ENCODE measurements at regions not wholly inside any gene's neighbourhood (a gene's known extent, or its start where the extent isn't known, plus 50 kb on each side); places are given as distances from the start of the nearest gene placed in this dataset.

DNA sequence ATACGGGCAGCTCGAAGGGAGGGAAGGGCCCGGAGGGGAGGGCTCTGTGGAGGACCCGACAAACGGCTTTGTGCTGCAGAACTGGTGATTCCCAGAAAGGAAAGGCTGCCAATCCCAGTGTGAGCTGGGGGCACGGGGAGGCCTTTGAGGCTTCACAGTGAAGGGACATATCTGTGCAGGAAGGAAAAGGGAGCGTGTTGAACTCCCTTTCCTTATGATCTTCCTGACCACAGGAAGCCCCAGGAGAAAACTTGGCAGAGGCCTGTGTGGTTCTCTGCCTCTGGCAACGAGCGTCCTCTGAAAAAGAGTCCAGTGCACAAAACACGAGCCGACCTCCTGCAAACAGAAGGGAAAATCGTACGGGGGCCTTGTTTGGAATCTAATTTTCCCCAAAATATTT is 683.5 kb upstream of the SALL3 start:
- no peak overlapping the region for H3K27ac ChIP-seq (ENCODE audit: low read depth, low read length, severe bottlenecking)
- no peaks in the 10 kb centered on the region for H3K36me3 ChIP-seq (ENCODE audit: control insufficient read depth, insufficient read depth, low read length)
- H3K9me3 ChIP-seq (ENCODE audit: control insufficient read depth, low read length): no peaks in the 10 kb centered on the region
- no peak overlapping the region for H3K4me3 ChIP-seq (ENCODE audit: extremely low read depth, insufficient read depth, low read length, poor library complexity, severe bottlenecking)
- 94 to 99% methylated on average over 9 of the region's 13 CpGs for WGBS, 2 experiments (ENCODE audit: insufficient coverage in 2 of 2)
- peaks cover 4% of the 10 kb centered on the region for H3K4me1 ChIP-seq (ENCODE audit: control insufficient read depth, insufficient read depth, low read length, poor library complexity, severe bottlenecking)

DNA sequence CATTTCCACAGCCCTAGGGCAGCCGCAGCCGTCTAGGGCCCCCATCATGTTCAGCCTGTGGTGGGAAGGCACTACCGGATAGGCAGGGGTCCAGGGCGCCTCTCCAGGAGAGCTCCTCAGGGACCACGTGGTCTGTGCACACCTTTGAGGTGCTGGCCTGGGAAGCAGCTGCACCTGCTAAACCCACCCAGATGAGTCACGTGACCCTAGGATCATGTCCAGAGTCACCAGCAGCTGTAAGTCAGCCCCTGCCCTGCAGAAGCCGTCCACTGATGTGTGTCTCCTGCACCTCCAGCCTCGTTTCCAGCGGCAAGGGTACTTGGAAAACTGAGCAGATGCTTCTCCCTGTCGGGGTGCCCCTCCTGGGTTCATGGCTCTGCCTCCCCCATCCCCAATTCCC is 682.6 kb upstream of the SALL3 start:
- no peaks in the 10 kb centered on the region for H3K9me3 ChIP-seq (ENCODE audit: control insufficient read depth, low read length)
- H3K36me3 ChIP-seq (ENCODE audit: control insufficient read depth, insufficient read depth, low read length): no peaks in the 10 kb centered on the region
- H3K4me3 ChIP-seq (ENCODE audit: extremely low read depth, insufficient read depth, low read length, poor library complexity, severe bottlenecking): no peak overlapping the region
- no peak overlapping the region for H3K27ac ChIP-seq (ENCODE audit: low read depth, low read length, severe bottlenecking)
- peaks cover 4% of the 10 kb centered on the region for H3K4me1 ChIP-seq (ENCODE audit: control insufficient read depth, insufficient read depth, low read length, poor library complexity, severe bottlenecking)
- WGBS, 2 experiments (ENCODE audit: insufficient coverage in 2 of 2): 91 to 93% methylated on average over 9 to 10 of the region's 10 CpGs

DNA sequence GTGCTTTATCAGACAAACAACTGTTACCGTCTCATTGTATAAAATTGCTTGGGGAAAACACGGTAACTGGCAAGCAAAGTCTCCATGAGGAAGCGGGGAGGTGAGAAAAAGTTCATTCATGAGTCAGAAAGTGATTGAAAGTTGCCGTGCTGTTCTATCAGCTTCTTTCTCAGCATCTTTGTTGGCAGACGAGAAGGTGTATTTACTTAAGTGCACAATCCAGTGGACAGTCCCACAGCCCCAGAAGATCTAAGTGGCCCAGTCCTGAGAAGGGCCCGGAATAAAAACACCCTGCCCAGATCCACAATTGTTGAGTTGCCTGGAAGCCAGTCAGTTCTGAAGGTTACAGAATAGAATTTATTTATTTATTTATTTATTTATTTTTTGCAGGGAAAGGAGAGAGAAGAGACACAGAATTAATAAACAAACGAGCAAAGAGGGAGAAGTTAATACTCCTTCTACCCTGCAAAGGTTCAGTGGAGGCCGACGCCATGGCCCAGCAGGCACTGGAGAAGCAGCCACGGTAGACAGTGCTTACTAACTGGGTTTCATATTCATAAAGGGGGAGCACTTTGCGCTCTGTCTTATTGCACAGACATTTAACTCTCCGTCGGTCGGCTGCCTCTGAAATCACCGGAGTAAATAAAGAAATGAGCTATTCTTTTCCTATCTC is 676.0 kb upstream of the SALL3 start:
- no peaks in the 10 kb centered on the region for H3K9me3 ChIP-seq (ENCODE audit: control insufficient read depth, low read length)
- H3K4me3 ChIP-seq (ENCODE audit: extremely low read depth, insufficient read depth, low read length, poor library complexity, severe bottlenecking): no peak overlapping the region
- no peak overlapping the region for H3K27ac ChIP-seq (ENCODE audit: low read depth, low read length, severe bottlenecking)
- WGBS, 2 experiments (ENCODE audit: insufficient coverage in 2 of 2): 88 to 94% methylated on average over 8 to 11 of the region's 15 CpGs
- H3K4me1 ChIP-seq (ENCODE audit: control insufficient read depth, insufficient read depth, low read length, poor library complexity, severe bottlenecking): no peaks in the 10 kb centered on the region
- H3K36me3 ChIP-seq (ENCODE audit: control insufficient read depth, insufficient read depth, low read length): no peaks in the 10 kb centered on the region

DNA sequence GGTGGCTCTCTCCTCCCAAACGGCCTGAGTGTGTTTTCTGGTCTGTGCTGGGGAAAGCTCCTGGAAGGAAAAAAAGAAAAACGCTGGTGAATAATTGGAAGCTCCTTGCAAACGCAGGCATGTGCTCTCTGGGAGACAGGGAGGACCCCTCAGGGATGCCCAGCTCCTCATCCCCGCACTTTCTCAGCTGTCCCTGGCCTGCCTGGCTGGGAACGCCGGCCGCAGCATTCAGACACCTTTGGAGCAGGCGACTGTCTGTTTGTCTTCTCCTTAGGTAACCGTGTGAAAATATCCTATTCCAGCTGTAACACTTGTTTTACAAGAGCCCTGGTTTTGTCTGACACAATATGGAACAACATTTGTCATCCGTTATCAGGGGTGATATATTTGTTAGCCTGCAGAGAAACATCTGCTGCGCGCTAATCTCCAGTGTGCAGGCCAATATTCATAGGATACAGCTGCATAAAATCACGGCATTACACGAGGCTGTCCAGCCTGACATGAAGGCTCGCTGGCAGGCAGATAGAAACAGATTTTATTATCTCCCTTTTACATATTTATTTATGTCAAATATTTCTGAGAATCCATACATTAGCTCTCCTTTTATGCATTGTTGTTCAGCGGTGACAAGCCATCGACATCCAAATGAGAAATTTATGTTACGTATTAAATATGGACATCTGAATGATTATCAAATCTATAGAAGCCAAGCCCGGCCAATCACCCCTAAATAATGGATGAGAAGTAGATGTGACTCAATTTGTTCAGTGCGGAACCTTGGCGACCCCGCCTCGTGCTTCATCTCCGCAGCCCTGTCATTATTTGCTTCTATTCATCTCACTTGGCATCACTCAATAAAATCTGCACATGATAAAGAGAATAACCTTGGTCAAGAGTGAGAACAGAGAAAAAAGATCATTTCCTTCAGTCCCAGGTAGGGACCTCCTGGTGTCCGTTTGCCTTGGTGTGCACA is 675.1 kb upstream of the SALL3 start:
- 82 to 85% methylated on average over 14 to 16 of the region's 25 CpGs for WGBS, 2 experiments (ENCODE audit: insufficient coverage in 2 of 2)
- Histone ChIP-seq H3K4me1 (ENCODE audit: control insufficient read depth, insufficient read depth, low read length, poor library complexity, severe bottlenecking) (no peaks in the 10 kb centered on the region), H3K4me3 (ENCODE audit: extremely low read depth, insufficient read depth, low read length, poor library complexity, severe bottlenecking) (no peak overlapping the region), H3K27ac (ENCODE audit: low read depth, low read length, severe bottlenecking) (no peak overlapping the region), H3K9me3 (ENCODE audit: control insufficient read depth, low read length) (no peaks in the 10 kb centered on the region), H3K36me3 (ENCODE audit: control insufficient read depth, insufficient read depth, low read length) (no peaks in the 10 kb centered on the region)

DNA sequence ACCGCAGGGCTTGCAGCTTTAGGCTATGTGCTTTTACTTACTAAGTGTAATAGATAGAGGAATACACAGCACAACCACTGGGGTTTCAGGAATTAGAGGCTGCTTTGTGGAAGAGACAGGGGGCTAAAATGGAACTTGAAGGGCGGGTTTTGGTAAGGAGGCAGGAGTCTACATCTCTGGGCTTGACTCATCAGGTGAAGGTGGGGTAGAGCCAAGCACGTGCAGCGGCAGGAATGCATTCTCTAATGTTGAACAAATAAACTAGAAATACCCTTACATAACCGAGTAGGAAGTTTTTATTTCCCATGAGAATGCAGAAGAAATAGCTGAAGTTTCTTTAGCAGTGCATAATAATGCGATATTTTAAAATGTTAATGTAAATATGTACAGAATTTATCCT is 673.8 kb upstream of the SALL3 start:
- H3K4me3 ChIP-seq (ENCODE audit: extremely low read depth, insufficient read depth, low read length, poor library complexity, severe bottlenecking): no peak overlapping the region
- H3K27ac ChIP-seq (ENCODE audit: low read depth, low read length, severe bottlenecking): no peak overlapping the region
- WGBS, 2 experiments (ENCODE audit: insufficient coverage in 2 of 2): 83 to 100% methylated on average over 1 of the region's 6 CpGs
- no peaks in the 10 kb centered on the region for H3K4me1 ChIP-seq (ENCODE audit: control insufficient read depth, insufficient read depth, low read length, poor library complexity, severe bottlenecking)
- no peaks in the 10 kb centered on the region for H3K36me3 ChIP-seq (ENCODE audit: control insufficient read depth, insufficient read depth, low read length)
- no peaks in the 10 kb centered on the region for H3K9me3 ChIP-seq (ENCODE audit: control insufficient read depth, low read length)

DNA sequence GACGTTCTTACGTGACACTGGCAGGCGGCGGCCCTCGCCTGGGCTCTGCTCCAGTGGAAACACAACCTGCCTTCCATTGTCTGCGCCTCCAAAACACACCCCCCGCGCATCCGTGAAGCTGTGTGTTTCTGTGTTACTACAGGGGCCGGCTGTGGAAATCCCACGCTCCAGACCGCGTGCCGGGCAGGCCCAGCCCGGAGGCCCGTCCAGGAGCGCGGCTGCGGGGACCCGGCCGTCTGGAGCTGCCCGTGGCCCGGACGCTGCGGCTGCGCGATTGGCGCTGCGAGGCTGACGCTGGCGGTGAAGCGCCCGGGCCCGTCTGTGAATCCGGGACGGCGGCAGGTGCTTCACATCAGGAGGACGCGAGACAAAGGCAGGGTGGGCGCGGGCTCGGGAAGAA is 670.3 kb upstream of the SALL3 start:
- Histone ChIP-seq H3K36me3 (ENCODE audit: control insufficient read depth, insufficient read depth, low read length) (no peaks in the 10 kb centered on the region), H3K4me3 (ENCODE audit: extremely low read depth, insufficient read depth, low read length, poor library complexity, severe bottlenecking) (no peak overlapping the region), H3K27ac (ENCODE audit: low read depth, low read length, severe bottlenecking) (no peak overlapping the region), H3K9me3 (ENCODE audit: control insufficient read depth, low read length) (no peaks in the 10 kb centered on the region), H3K4me1 (ENCODE audit: control insufficient read depth, insufficient read depth, low read length, poor library complexity, severe bottlenecking) (no peaks in the 10 kb centered on the region)
- WGBS, 2 experiments (ENCODE audit: insufficient coverage in 2 of 2): 92 to 96% methylated on average over 34 to 41 of the region's 42 CpGs

DNA sequence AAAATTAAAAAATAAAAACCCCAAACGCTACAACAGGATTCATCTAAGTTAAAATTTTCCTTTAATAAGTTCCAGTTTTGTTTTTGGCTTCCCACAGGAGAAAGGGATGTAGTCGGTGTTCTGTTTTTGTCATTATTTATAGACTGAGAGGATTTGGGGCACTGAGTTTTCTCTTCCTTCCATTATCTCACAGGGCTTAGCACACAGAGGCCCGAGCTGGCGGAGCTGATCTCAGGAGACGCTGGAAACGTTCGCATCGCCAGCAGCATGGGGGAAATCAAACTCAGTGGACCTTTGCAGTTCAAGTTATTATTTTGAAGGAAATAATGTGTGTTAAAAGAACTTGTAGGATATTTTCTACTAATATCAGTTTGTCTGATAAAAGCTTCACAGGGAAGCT is 669.7 kb upstream of the SALL3 start:
- no peak overlapping the region for H3K27ac ChIP-seq (ENCODE audit: low read depth, low read length, severe bottlenecking)
- 83 to 97% methylated on average over 5 of the region's 8 CpGs for WGBS, 2 experiments (ENCODE audit: insufficient coverage in 2 of 2)
- no peaks in the 10 kb centered on the region for H3K36me3 ChIP-seq (ENCODE audit: control insufficient read depth, insufficient read depth, low read length)
- no peak overlapping the region for H3K4me3 ChIP-seq (ENCODE audit: extremely low read depth, insufficient read depth, low read length, poor library complexity, severe bottlenecking)
- H3K9me3 ChIP-seq (ENCODE audit: control insufficient read depth, low read length): no peaks in the 10 kb centered on the region
- no peaks in the 10 kb centered on the region for H3K4me1 ChIP-seq (ENCODE audit: control insufficient read depth, insufficient read depth, low read length, poor library complexity, severe bottlenecking)

DNA sequence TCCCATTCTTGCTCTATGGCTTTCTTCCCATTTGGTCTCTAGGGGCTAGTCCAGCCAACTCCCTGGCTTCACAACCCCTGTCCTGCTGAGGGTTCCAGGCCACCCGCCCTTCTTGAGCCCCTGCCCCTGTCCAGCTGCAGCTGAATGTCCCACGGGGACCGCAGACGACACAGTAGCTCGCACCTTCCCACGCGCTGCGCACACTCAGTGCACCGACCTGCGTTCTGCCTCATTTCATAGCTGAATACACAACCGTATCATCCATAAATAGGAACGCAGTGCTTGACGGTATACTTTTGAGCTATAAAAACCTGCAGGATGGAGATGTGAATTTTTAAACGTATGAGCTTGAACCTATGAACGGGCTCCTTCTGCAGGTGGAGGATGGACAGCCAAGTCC is 660.4 kb upstream of the SALL3 start:
- H3K4me1 ChIP-seq (ENCODE audit: control insufficient read depth, insufficient read depth, low read length, poor library complexity, severe bottlenecking): no peaks in the 10 kb centered on the region
- WGBS, 2 experiments (ENCODE audit: insufficient coverage in 2 of 2): 96% methylated on average over 12 to 14 of the region's 15 CpGs

DNA sequence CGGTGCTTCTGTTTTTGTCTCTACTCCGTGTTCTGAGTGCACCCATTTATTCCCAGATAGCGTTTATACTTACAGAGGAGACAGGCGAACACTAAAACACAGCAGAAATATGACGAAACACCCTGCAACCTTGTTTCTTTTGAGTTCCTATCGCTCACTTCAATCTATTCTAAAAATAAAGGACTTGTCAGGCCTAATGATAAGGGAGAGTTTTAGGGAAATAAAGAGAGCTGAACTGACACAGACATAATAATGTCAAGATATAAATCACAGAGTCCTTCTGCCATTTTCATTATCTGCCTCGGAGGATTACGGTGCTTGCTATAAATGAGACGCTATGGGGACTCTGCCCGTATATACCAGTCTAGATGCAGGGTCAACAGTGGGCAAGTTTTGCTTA is 659.7 kb upstream of the SALL3 start:
- no peaks in the 10 kb centered on the region for H3K9me3 ChIP-seq (ENCODE audit: control insufficient read depth, low read length)
- no peak overlapping the region for H3K27ac ChIP-seq (ENCODE audit: low read depth, low read length, severe bottlenecking)
- no peaks in the 10 kb centered on the region for H3K4me1 ChIP-seq (ENCODE audit: control insufficient read depth, insufficient read depth, low read length, poor library complexity, severe bottlenecking)
- no peak overlapping the region for H3K4me3 ChIP-seq (ENCODE audit: extremely low read depth, insufficient read depth, low read length, poor library complexity, severe bottlenecking)
- no peaks in the 10 kb centered on the region for H3K36me3 ChIP-seq (ENCODE audit: control insufficient read depth, insufficient read depth, low read length)
- WGBS, 2 experiments (ENCODE audit: insufficient coverage in 2 of 2): 88 to 95% methylated on average over 7 of the region's 10 CpGs

More for the DNA sequence above, 660.4 kb upstream of the SALL3 start:
- Histone ChIP-seq H3K27ac (ENCODE audit: low read depth, low read length, severe bottlenecking) (no peak overlapping the region), H3K4me3 (ENCODE audit: extremely low read depth, insufficient read depth, low read length, poor library complexity, severe bottlenecking) (no peak overlapping the region), H3K36me3 (ENCODE audit: control insufficient read depth, insufficient read depth, low read length) (no peaks in the 10 kb centered on the region), H3K9me3 (ENCODE audit: control insufficient read depth, low read length) (no peaks in the 10 kb centered on the region)

DNA sequence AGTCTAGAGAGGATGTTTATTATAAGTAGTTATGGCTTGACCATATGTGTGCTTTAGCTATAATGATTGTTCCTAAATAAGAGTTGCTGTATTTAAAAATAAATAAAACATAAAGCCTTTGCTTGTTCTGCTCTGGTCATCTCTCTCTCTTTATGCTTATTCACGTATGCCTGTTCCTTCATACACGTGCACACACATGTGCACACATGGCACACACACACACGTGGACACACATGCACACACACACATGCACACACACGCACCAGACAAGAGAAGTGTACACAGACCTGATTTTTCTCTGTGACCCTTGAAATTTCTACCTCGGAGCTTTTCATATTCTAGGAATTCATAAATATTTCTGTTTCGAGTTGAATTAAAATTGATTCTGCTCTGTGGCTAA is 658.2 kb upstream of the SALL3 start:
- Histone ChIP-seq H3K9me3 (ENCODE audit: control insufficient read depth, low read length) (no peaks in the 10 kb centered on the region), H3K4me3 (ENCODE audit: extremely low read depth, insufficient read depth, low read length, poor library complexity, severe bottlenecking) (no peak overlapping the region), H3K27ac (ENCODE audit: low read depth, low read length, severe bottlenecking) (no peak overlapping the region), H3K4me1 (ENCODE audit: control insufficient read depth, insufficient read depth, low read length, poor library complexity, severe bottlenecking) (no peaks in the 10 kb centered on the region), H3K36me3 (ENCODE audit: control insufficient read depth, insufficient read depth, low read length) (no peaks in the 10 kb centered on the region)
- WGBS, 2 experiments (ENCODE audit: insufficient coverage in 2 of 2): 90 to 98% methylated on average over 3 to 4 of the region's 6 CpGs

All from mesodermal cell (in vitro differentiated cells).